Omental fat pad (tissue), 3 donors: ENCODE measurements at regions not wholly inside any gene's neighbourhood (a gene's known extent, or its start where the extent isn't known, plus 50 kb on each side); places are given as distances from the start of the nearest gene placed in this dataset.

Experiments
- ATAC-seq: fragments of 150-250 bp; one replicate; pipeline ENCODE4 v1.9.1; 2016; ENCODE audit warnings: mild to moderate bottlenecking, moderate library complexity; ENCODE audit not compliant: low FRiP score
- DNase-seq: peaks from one replicate; pipeline ENCODE4 v3.0.0-alpha.2; 2019; ENCODE audit warnings: low spot score
- TF ChIP-seq, protein P1 (sequence below), 3 donors: fragments of 450-650 bp; IDR thresholded peaks; one replicate each; pipeline ENCODE4 v1.5.1; 2016 to 2017; ENCODE audit warnings: antibody characterized with exemption in 3 of 3, mild to moderate bottlenecking in 3 of 3, moderate library complexity in 2 of 3

DNA sequence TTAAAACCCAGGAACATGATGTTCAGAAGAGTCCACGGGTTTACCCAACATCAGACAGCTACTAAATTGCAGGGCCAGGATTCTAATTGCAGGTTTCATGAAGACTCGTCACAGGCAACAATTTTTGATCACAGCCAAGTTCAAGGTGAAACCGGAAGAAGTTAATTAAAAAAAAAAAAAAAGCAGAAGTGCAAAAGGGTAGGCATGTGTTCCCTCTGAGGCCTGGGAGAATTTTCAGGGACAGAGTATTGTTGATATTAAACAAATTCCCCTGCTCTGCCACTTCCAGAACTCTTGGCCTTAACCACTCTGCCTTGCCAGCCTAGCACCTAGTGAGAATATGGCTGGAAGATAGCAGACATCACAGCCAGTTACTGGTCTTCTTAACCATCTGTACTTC is 99.4 kb upstream of the TRIB2 start:
- TF ChIP-seq, protein P1, sequence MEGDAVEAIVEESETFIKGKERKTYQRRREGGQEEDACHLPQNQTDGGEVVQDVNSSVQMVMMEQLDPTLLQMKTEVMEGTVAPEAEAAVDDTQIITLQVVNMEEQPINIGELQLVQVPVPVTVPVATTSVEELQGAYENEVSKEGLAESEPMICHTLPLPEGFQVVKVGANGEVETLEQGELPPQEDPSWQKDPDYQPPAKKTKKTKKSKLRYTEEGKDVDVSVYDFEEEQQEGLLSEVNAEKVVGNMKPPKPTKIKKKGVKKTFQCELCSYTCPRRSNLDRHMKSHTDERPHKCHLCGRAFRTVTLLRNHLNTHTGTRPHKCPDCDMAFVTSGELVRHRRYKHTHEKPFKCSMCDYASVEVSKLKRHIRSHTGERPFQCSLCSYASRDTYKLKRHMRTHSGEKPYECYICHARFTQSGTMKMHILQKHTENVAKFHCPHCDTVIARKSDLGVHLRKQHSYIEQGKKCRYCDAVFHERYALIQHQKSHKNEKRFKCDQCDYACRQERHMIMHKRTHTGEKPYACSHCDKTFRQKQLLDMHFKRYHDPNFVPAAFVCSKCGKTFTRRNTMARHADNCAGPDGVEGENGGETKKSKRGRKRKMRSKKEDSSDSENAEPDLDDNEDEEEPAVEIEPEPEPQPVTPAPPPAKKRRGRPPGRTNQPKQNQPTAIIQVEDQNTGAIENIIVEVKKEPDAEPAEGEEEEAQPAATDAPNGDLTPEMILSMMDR (IDR thresholded peaks at IDR 0.05) = no peak
- DNase-seq (no peak), ATAC-seq (no peak)

GRCh38 chr2:12617853-12618252 is 98.9 kb upstream of the TRIB2 start:
- DNase-seq (no peak), ATAC-seq (no peak)

DNA sequence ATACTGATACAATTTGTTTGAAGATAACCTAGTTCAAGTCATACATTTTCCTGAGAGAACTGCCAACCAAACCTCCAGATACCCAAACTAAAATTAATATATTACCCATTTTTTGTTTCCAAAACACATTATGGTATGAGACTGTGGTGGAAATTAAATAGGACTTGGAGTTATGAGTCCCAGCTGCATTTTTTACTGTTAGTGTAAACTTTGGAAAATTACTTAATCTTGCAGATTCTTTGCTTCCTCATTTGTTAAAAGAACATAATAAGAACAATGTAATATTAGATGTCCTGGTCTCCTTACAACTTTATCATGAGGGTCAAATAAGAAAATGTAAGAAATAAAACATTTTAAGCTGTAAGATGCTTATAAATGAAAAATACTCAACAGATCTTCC is 98.2 kb upstream of the TRIB2 start:
- ATAC-seq (no peak), DNase-seq (no peak)
- TF ChIP-seq, protein P1 (IDR thresholded peaks at IDR 0.05) = no peak

More at GRCh38 chr2:12617853-12618252, 98.9 kb upstream of the TRIB2 start:
- TF ChIP-seq, protein P1 (IDR thresholded peaks at IDR 0.05) = no peak

- ATAC-seq = peak; percentile 51
- TF ChIP-seq, protein P1 (IDR thresholded peaks at IDR 0.05) = no peak
- no peak for DNase-seq
Observed at GRCh38 chr2:12619975-12620374, 96.8 kb upstream of the TRIB2 start.

DNA sequence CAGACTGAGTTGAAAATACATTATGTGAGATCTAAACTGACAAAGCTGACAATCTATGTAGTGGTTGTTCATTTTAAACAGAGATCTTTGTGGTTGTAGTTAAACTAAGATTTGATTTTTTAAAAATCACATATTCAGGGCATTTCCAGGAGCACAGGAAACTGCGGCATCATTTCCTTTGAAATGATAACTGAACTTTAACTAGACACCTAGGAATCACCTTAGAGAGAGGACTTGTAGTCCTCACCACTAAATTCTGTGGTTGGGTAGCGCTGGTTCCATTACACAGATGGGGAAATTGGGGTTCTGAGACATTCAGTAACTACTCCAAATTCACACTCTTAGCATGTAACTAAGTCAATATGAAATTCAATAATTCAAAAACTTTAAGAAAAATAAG is 96.0 kb upstream of the TRIB2 start:
- no peak for ATAC-seq
- TF ChIP-seq, protein P1 (IDR thresholded peaks at IDR 0.05) = no peak
- DNase-seq = no peak

DNA sequence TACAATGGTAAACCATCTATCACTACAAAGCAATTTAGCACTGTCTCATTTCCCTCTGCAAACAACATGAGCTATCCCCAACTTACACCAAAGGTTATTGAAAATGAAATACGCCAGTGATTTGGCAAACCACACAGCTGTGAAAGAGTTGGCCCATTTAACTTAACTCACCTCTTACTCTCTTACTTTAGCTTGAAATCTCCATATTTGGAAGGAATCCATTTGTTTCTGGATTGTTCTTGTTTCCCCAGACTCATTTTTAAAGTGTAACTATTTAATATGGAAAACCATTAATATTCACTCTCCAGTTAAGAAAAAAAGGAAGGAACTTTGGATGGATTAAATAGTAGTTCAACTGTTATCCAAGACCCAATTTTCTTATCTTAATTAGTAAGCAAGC is 93.7 kb upstream of the TRIB2 start:
- DNase-seq = no peak
- TF ChIP-seq, protein P1 (IDR thresholded peaks at IDR 0.05) = no peak
- ATAC-seq = no peak

GRCh38 chr2:12624384-12624783 is 92.4 kb upstream of the TRIB2 start:
- DNase-seq = no peak
- ATAC-seq = no peak
- TF ChIP-seq, protein P1 (IDR thresholded peaks at IDR 0.05) = no peak
